GM21447 (cell line): ENCODE measurements at regions not wholly inside any gene's neighbourhood (a gene's known extent, or its start where the extent isn't known, plus 50 kb on each side); places are given as distances from the start of the nearest gene placed in this dataset.
"Not testable (repeated sequence)": the region's sequence is repeated elsewhere in the genome, so short reads cannot be mapped to it uniquely, and the experiment has no call there.

Source experiments
- ATAC-seq: cut with Tn5 transposase; IDR thresholded peaks from one replicate; pipeline ENCODE4 v1.9.1; 2021; ENCODE audit not compliant: unreplicated experiment

- not testable (repeated sequence) for ATAC-seq
These were observed 151.2 kb upstream of the SMIM30 start for GRCh38 chr7:113269592-113269991.

DNA sequence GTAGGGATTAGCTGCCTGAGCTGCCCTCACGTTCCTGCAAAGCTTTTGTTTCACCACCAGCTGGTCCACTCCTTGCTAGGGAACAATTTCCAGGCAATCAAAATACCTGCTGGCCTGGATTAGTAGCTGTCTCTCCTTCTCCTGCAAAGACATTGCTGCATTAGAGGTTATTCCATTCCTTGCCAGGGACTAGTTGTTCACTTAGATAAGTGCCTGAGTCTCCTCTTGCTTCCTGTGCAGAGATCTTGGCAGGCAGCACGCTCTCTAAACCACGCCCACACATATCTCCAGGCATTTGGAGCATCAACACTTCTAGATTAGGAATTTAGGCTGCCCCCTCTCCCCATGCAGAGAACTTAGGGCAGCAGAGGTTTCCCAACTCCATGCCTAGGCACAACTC lies 150.4 kb upstream of the SMIM30 start:
- no peak for ATAC-seq

DNA sequence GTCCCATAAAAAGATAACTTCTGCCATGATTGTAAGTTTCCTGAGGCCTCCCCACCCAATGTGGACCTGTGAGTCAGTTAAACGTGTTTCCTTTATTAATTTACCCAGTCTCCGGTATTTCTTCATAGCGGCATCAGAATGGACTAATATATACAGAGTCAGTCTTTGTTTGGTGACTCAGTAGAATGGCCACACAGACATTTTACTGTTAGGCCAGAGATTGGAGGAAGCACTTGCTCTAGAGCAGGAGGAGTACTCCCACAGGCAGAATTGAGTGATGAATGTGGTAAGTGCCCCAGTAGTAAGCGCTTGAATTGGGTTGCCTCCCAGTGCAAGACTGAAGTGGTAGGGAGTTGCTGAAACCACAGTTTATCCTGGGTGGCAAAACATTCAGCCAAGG lies 149.5 kb upstream of the SMIM30 start:
- no peak for ATAC-seq

GRCh38 chr7:113267271-113267670 lies 148.9 kb upstream of the SMIM30 start:
- ATAC-seq: no peak

GRCh38 chr7:113263749-113264148 lies 145.4 kb upstream of the SMIM30 start:
- ATAC-seq: no peak

DNA sequence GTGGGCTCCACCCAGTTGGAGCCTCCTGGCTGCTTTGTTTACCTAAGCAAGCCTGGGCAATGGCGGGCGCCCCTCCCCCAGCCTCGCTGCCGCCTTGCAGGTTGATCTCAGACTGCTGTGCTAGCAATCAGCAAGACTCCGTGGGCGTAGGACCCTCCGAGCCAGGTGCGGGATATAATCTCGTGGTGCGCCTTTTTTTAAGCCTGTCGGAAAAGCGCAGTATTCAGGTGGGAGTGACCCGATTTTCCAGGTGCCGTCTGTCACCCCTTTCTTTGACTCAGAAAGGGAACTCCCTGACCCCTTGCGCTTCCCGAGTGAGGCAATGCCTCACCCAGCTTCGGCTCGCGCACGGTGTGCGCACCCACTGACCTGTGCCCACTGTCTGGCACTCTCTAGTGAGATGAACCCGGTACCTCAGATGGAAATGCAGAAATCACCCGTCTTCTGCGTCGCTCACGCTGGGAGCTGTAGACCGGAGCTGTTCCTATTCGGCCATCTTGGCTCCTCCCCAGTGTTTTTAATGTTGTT lies 144.9 kb upstream of the SMIM30 start:
- ATAC-seq: not testable (repeated sequence)

GRCh38 chr7:113256883-113257531 lies 138.7 kb upstream of the SMIM30 start:
- no peak for ATAC-seq

DNA sequence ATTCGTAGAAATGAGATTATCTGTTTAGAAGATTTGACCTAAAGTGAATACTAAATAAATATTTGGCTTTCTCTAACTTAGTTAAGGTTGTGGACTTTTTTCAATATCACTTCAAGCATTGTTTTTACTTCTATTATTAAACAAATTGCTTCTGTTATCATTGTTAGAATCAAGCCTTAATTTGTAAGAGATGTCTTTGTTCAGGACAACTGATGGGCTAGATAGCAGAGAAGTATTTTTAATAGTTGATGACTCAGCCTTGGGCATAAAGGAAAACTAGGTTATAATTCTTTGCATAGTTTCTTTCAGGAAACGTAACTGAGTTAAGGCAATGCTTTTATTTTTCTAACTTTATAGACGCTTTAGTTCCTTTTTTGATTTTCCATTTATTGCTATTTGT lies 128.8 kb upstream of the SMIM30 start:
- ATAC-seq: no peak

DNA sequence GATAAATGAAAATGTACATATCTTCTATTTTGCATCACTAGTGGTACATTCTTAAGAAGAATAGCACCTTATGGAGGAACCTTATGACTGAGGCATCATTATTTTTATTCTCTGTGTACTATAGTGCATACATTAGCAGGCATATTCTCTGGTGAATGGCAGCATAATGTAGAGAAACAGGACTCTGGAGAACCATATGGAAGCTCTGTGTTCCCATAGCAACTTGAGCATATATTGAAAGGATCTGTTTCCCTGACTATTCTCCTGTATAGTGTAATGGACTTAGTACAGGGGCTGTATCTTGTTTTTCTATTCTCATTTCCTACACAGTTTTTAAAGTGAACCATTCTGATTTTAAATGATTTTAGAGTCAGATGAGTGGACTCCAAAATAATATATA lies 128.4 kb upstream of the SMIM30 start:
- ATAC-seq: no peak

DNA sequence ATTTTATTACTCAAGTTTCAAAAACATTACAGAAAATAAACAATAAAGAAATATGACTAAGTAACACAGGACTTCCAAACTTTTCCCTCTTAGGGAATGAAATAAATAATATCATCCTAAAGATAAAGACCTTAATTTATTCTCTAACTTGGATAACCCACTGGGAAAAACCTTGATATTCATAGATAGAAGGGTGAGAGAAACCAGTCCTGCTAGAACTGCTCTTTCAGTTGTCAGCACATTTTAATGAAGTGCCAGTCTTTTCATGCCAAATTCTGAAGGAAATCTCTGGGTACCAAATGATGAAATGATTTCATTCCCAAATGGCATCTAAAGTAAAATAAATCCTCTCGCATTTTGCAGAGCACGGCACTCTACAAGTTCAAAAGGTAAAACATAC lies 114.5 kb upstream of the SMIM30 start:
- no peak for ATAC-seq

DNA sequence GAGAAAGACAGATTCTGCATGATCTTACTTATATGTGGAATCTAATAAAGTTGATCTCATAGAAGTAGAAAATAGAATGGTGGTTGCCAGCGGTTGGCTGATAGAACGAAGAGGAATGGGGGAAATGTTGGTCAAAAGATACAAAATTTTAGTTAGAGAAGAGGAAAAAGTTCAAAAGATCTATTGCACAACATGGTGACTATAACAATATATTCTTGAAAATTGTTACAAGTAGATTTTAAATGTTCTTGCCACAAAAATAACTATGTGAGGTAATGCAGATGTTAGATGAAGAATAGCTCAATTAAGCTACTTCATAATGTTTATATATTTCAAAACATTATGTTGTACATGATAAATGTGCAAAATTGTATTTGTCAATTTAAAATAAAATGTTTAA lies 112.3 kb upstream of the SMIM30 start:
- no peak for ATAC-seq

- no peak for ATAC-seq
These were observed 99.0 kb upstream of the SMIM30 start for GRCh38 chr7:113217314-113217713.

GRCh38 chr7:113216038-113216437 lies 97.7 kb upstream of the SMIM30 start:
- ATAC-seq: no peak

GRCh38 chr7:113209449-113210203 lies 91.3 kb upstream of the SMIM30 start:
- no peak for ATAC-seq

DNA sequence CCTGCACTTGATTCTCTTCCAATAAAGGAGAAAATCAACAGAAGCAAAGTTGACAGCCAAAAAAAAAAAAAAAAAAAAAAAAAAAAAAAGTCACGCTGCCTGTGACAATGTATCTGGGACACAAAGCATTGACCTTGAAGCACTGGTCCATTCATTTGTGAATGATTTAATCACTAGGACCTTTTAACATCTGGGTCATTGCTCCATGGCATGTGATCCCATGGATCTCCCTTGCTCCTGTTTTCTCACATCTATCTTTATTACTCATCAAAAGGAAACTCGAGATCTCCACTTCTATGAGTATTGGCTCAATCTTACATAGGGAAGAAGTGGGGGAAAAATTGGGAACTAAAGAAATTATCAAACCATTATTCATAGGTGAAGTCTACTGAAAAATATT lies 89.6 kb upstream of the SMIM30 start:
- ATAC-seq: no peak

DNA sequence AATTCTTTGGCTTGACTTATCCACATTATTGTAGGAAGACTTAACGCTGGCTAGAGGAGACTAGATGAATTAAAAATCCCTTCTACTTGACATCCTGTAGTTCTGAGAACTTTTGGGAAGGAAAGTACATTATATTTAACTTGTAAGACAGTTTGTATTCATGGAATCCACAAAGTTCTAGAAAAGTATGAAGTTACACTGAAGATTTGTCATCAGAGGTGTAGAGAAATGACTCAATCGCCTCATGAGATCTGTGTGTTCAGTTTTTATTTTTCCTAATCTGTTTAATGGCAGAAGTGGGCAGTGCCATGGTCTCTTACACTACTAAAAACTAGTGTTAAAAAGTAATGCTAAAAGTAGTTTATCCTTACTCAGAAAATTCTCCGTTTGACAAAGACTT lies 89.1 kb upstream of the SMIM30 start:
- ATAC-seq: no peak

GRCh38 chr7:113204415-113204814 lies 86.1 kb upstream of the SMIM30 start:
- no peak for ATAC-seq

GRCh38 chr7:113202284-113202683 lies 83.9 kb upstream of the SMIM30 start:
- no peak for ATAC-seq

DNA sequence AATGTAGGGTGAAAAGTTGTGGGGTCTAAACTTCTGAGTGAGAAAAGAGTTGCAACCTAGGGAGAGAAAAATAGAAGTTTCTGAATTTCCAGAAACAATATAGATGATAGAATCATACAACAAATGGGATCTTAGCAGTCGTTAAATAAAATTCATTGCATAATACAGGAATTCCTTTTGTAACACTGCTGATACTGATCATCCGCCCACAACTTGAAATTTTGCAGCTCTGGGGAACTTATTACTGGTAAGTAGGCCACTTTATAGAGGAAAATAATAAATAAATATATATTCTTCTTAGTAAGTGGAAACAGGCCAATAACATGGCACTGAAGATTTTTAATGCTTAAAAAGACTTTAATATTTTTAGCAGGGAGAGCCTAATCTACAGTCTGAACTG lies 81.9 kb upstream of the SMIM30 start:
- ATAC-seq: no peak

DNA sequence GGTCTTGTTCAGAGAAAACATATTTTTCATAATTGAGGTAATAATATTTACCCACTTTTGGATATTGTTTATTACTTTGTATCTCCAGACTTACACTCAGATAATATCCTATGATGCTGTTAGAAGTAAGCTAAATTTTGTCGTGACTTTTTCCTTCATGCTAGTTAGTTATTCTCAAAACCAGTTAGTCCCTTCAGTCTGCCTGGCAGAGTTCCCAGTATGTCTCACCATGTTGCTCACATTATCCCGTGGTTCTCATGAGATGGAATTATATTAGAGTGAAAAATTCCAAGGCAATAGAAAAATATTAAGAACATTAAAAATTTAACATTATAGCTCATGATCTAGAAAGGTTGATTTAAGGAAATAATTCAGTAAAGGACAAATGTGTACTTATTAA lies 81.5 kb upstream of the SMIM30 start:
- no peak for ATAC-seq

GRCh38 chr7:113199136-113199535 lies 80.8 kb upstream of the SMIM30 start:
- no peak for ATAC-seq

GRCh38 chr7:113198226-113198625 lies 79.9 kb upstream of the SMIM30 start:
- no peak for ATAC-seq

DNA sequence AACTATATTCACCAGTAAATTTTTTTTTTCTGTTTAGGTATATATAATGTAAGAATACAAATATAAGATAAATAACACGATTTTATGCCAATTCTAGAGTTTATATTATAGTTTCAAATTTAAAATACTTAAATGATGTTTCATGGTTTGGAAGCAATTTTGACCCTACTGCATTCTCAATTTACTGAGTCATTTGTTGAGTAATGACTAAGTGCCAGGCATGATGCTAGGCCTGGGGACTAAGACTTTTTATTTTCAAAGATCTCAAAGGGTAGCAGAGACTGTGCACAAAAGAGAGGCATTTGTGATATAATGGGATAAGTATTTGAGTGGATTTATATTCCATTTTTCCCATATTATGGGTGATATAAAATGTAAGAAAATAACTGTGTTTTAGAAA lies 78.9 kb upstream of the SMIM30 start:
- no peak for ATAC-seq
